Adipocyte (in vitro differentiated cells): ENCODE measurements at regions not wholly inside any gene's neighbourhood (a gene's known extent, or its start where the extent isn't known, plus 50 kb on each side); places are given as distances from the start of the nearest gene placed in this dataset.
"Not testable (repeated sequence)": the region's sequence is repeated elsewhere in the genome, so short reads cannot be mapped to it uniquely, and the experiment has no call there.

Experiments
- DNase-seq: peaks from one replicate; pipeline ENCODE4 v3.0.0-alpha.2; 2015; ENCODE audit warnings: low read depth
- H3K27me3 ChIP-seq: replicated peaks from 2 replicates; pipeline ENCODE4 v1.7.0; 2013; ENCODE audit warnings: mild to moderate bottlenecking, low read length, moderate library complexity; ENCODE audit not compliant: control insufficient read depth, insufficient read depth
- H3K36me3 ChIP-seq: 2 replicates; pipeline ENCODE4 v1.7.0; 2013; ENCODE audit warnings: low read length, mild to moderate bottlenecking, moderate library complexity; ENCODE audit not compliant: control insufficient read depth, insufficient read depth, severe bottlenecking
- H3K4me1 ChIP-seq: 2 replicates; pipeline ENCODE4 v1.7.0; 2013; ENCODE audit warnings: mild to moderate bottlenecking, low read length, moderate library complexity; ENCODE audit not compliant: control insufficient read depth, insufficient read depth
- H3K4me3 ChIP-seq: 2 replicates; pipeline ENCODE4 v1.7.0; 2013; ENCODE audit warnings: mild to moderate bottlenecking, low read length, moderate library complexity
- H3K9ac ChIP-seq: 2 replicates; pipeline ENCODE4 v1.7.0; 2013; ENCODE audit warnings: mild to moderate bottlenecking, low read length, moderate library complexity
- H3K9me3 ChIP-seq: 2 replicates; pipeline ENCODE4 v1.7.0; 2013; ENCODE audit warnings: mild to moderate bottlenecking, low read length, moderate library complexity; ENCODE audit not compliant: control insufficient read depth

- Histone ChIP-seq H3K4me1 (peaks cover 19% of the 10 kb centered on the region), H3K27me3 (no peaks in the 10 kb centered on the region), H3K36me3 (no peaks in the 10 kb centered on the region), H3K4me3 (no peak overlapping the region), H3K9ac (no peak overlapping the region), H3K9me3 (no peaks in the 10 kb centered on the region)
- DNase-seq, result no peak
Measured at GRCh38 chr2:55768991-55769390, 75.3 kb upstream of the PNPT1 start.

GRCh38 chr2:55766947-55767346 is 73.3 kb upstream of the PNPT1 start:
- Histone ChIP-seq H3K27me3 (no peaks in the 10 kb centered on the region), H3K4me3 (no peak overlapping the region), H3K36me3 (no peaks in the 10 kb centered on the region), H3K9me3 (no peaks in the 10 kb centered on the region), H3K4me1 (peaks cover 33% of the 10 kb centered on the region), H3K9ac (no peak overlapping the region)
- DNase-seq, result no peak

GRCh38 chr2:55765708-55766107 is 72.1 kb upstream of the PNPT1 start:
- H3K36me3 ChIP-seq, H3K9me3 ChIP-seq, H3K4me3 ChIP-seq, H3K27me3 ChIP-seq, DNase-seq, H3K9ac ChIP-seq: not testable (repeated sequence)
- peaks cover 42% of the 10 kb centered on the region for H3K4me1 ChIP-seq

GRCh38 chr2:55763721-55764120 is 70.1 kb upstream of the PNPT1 start:
- Histone ChIP-seq H3K4me1 (peaks cover 47% of the 10 kb centered on the region), H3K4me3 (no peak overlapping the region), H3K9me3 (no peaks in the 10 kb centered on the region), H3K9ac (peak overlapping the region; percentile 73), H3K27me3 (no peaks in the 10 kb centered on the region), H3K36me3 (no peaks in the 10 kb centered on the region)
- no peak for DNase-seq

GRCh38 chr2:55761526-55761925 is 67.9 kb upstream of the PNPT1 start:
- DNase-seq, result peak; percentile 88
- Histone ChIP-seq H3K4me1 (peaks cover 47% of the 10 kb centered on the region), H3K9ac (peak overlapping the region; percentile 73), H3K36me3 (no peaks in the 10 kb centered on the region), H3K9me3 (no peaks in the 10 kb centered on the region), H3K4me3 (peak overlapping the region; percentile 28), H3K27me3 (no peaks in the 10 kb centered on the region)

GRCh38 chr2:55761024-55761423 is 67.4 kb upstream of the PNPT1 start:
- peak; percentile 82 for DNase-seq
- H3K27me3 ChIP-seq, result no peaks in the 10 kb centered on the region
- peaks cover 47% of the 10 kb centered on the region for H3K4me1 ChIP-seq
- peak overlapping the region; percentile 28 for H3K4me3 ChIP-seq
- H3K9ac ChIP-seq, result peak overlapping the region; percentile 73
- no peaks in the 10 kb centered on the region for H3K36me3 ChIP-seq
- H3K9me3 ChIP-seq, result no peaks in the 10 kb centered on the region

GRCh38 chr2:55760125-55760524 is 66.5 kb upstream of the PNPT1 start:
- no peak for DNase-seq
- Histone ChIP-seq H3K9me3 (no peaks in the 10 kb centered on the region), H3K4me3 (no peak overlapping the region), H3K36me3 (no peaks in the 10 kb centered on the region), H3K27me3 (no peaks in the 10 kb centered on the region), H3K9ac (peak overlapping the region; percentile 73), H3K4me1 (peaks cover 47% of the 10 kb centered on the region)

- no peak for DNase-seq
Measured at GRCh38 chr2:55759271-55759921, 65.8 kb upstream of the PNPT1 start.

GRCh38 chr2:55751966-55752365 is 58.3 kb upstream of the PNPT1 start:
- no peaks in the 10 kb centered on the region for H3K27me3 ChIP-seq
- H3K36me3 ChIP-seq, result no peaks in the 10 kb centered on the region
- H3K9me3 ChIP-seq, result no peaks in the 10 kb centered on the region
- H3K9ac ChIP-seq, result no peak overlapping the region
- no peaks in the 10 kb centered on the region for H3K4me1 ChIP-seq
- H3K4me3 ChIP-seq, result no peak overlapping the region
- DNase-seq, result peak; percentile 39

More at GRCh38 chr2:55759271-55759921, 65.8 kb upstream of the PNPT1 start:
- no peaks in the 10 kb centered on the region for H3K27me3 ChIP-seq
- H3K9ac ChIP-seq, result no peak overlapping the region
- H3K4me3 ChIP-seq, result no peak overlapping the region
- H3K9me3 ChIP-seq, result no peaks in the 10 kb centered on the region
- no peaks in the 10 kb centered on the region for H3K36me3 ChIP-seq
- H3K4me1 ChIP-seq, result peaks cover 47% of the 10 kb centered on the region

GRCh38 chr2:55743583-55743982 is 49.9 kb upstream of the PNPT1 start:
- Histone ChIP-seq H3K9me3 (no peaks in the 10 kb centered on the region), H3K36me3 (no peaks in the 10 kb centered on the region), H3K4me3 (no peak overlapping the region), H3K27me3 (no peaks in the 10 kb centered on the region), H3K9ac (no peak overlapping the region), H3K4me1 (peaks cover 6% of the 10 kb centered on the region)
- DNase-seq, result peak; percentile 55
